ENCODE measurements at regions not wholly inside any gene's neighbourhood (a gene's known extent, or its start where the extent isn't known, plus 50 kb on each side); places are given as distances from the start of the nearest gene placed in this dataset.
A peak's percentile ranks its signal among the peaks of the same experiment; 100 is the strongest.

DNA sequence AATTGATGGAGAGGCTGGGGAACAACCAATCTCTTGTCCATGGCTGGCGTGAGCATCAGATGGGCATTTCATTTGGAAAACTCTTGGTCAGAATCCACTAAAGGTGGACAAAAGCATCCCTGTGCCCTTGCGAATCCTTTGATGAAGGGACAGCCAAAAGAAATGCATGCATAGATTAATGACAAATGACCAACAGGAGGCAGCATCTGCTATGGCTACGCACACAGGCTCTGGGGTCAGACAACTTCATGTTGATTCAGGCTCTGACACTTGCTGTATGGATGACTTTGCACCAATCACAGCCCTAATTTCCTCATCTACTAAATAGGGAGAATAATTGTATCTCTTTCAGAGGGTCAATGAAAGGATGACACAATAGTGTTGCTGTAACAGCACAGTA is 117.5 kb downstream of the ASCL4 start:
- H3K9me3 ChIP-seq (ENCODE audit: insufficient read depth, low read depth, low read length) = no peaks in the 10 kb centered on the region
- H3K9ac ChIP-seq (ENCODE audit: low read depth, low read length) = no peak overlapping the region
- no peak overlapping the region for H3K4me3 ChIP-seq (ENCODE audit: low read length)
- no peaks in the 10 kb centered on the region for H3K27me3 ChIP-seq (ENCODE audit: insufficient read depth, low read length)
- no peak overlapping the region for H3K27ac ChIP-seq (ENCODE audit: low read depth, low read length)
- 72% methylated on average over 3 of the region's 3 CpGs for WGBS
- H3K4me1 ChIP-seq (ENCODE audit: insufficient read depth, low read length) = no peaks in the 10 kb centered on the region
- H3K36me3 ChIP-seq (ENCODE audit: insufficient read depth, low read length) = no peaks in the 10 kb centered on the region

DNA sequence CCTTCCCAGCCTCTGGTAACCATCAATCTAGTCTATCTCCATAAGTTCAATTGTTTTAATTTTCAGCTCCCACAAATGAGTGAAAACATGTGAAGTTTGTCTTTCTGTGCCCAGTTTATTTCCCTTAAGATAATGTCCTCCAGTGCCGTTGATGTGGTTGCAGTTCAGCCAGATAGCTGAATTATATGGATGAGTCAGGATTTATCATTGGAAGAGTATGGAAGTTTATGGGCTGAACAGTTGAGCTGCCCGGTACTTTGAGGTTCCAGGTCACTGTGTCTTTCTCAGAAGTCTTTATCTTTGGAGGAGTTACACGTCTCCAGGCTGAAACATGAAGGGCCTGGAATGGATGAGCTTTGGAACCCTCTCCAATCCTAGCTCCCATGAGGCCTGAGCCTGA is 120.1 kb downstream of the ASCL4 start:
- WGBS = 80% methylated on average over 3 of the region's 3 CpGs

DNA sequence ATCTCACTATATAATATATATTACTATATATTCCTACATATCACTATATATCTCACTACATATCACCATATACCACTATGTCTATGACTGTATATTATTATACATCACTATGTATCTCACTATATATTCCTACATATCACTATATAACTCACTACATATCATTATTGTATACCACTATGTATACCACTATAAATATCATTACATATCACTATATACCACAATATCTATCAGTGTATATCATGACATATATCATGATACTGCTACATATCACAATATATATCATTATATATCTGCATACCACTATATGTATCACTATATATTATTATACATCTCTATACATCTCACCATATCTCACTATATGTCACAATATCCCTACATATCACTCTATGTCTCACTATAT is 121.5 kb downstream of the ASCL4 start:
- Histone ChIP-seq H3K4me3 (ENCODE audit: low read length) (no peak overlapping the region), H3K36me3 (ENCODE audit: insufficient read depth, low read length) (no peaks in the 10 kb centered on the region), H3K4me1 (ENCODE audit: insufficient read depth, low read length) (no peaks in the 10 kb centered on the region), H3K9me3 (ENCODE audit: insufficient read depth, low read depth, low read length) (no peaks in the 10 kb centered on the region), H3K9ac (ENCODE audit: low read depth, low read length) (no peak overlapping the region), H3K27me3 (ENCODE audit: insufficient read depth, low read length) (no peaks in the 10 kb centered on the region), H3K27ac (ENCODE audit: low read depth, low read length) (no peak overlapping the region)

More for the DNA sequence above, 120.1 kb downstream of the ASCL4 start:
- H3K4me1 ChIP-seq (ENCODE audit: insufficient read depth, low read length) = no peaks in the 10 kb centered on the region
- H3K9ac ChIP-seq (ENCODE audit: low read depth, low read length) = no peak overlapping the region
- no peak overlapping the region for H3K4me3 ChIP-seq (ENCODE audit: low read length)
- H3K27me3 ChIP-seq (ENCODE audit: insufficient read depth, low read length) = no peaks in the 10 kb centered on the region
- H3K36me3 ChIP-seq (ENCODE audit: insufficient read depth, low read length) = no peaks in the 10 kb centered on the region
- no peak overlapping the region for H3K27ac ChIP-seq (ENCODE audit: low read depth, low read length)
- no peaks in the 10 kb centered on the region for H3K9me3 ChIP-seq (ENCODE audit: insufficient read depth, low read depth, low read length)

DNA sequence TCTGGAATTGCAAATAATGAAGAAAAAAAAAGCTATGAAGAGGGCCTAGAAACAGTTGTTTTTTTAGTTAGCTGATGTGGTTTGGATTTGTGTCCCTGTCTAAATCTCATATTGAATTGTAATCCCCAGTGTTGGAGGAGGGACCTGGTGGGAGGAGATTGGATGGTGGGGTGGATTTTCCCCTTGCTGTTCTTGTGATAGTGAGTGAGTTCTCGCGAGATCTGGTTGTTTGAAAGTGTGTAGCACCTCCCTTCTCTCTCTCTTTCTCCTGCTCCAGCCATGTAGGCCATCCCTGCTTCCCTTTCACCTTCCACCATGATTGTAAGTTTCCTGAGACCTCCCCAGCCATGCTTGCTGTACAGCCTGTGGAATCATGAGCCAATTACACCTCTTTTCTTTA is 126.1 kb downstream of the ASCL4 start:
- peaks cover 33% of the 10 kb centered on the region for H3K27me3 ChIP-seq (ENCODE audit: insufficient read depth, low read length)

DNA sequence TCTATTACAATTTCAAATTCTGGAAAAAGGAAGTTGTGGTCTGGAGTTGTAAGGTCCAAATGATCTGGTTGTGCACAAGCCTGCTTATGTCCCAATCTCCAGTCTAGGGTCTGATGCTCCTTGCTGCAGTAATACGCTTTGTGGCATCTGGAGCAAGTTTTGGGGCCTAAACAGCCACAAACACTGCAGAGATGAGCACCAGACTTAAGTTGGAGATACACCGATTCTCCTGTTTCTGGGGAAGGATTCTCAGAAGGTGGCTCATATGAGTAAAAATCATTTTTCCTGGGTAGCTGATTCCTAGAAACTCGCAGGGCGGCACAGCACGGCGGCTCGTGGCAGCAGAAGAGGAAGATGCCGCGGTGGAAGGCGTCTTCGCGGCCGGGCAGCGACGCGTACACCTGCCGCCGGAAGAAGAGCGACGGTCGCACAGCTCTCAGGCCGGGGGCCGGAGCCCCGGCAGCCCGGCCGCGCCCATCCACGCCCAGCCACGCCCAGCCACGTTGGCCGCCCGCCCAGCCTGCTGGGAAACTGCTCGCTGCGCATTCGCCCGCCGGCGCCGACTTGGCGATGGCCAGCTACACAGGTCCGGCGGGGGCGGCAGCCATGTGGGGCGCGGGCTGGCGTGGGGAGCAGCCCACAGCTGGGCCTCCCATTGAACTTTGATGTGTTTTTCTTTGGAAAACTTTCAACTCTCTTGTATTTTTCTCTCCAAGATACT is 129.0 kb downstream of the ASCL4 start:
- WGBS = 4% methylated on average over 46 of the region's 46 CpGs
- Histone ChIP-seq H3K27ac (ENCODE audit: low read depth, low read length) (no peak overlapping the region), H3K9me3 (ENCODE audit: insufficient read depth, low read depth, low read length) (no peaks in the 10 kb centered on the region), H3K27me3 (ENCODE audit: insufficient read depth, low read length) (peaks cover 62% of the 10 kb centered on the region), H3K36me3 (ENCODE audit: insufficient read depth, low read length) (no peaks in the 10 kb centered on the region), H3K9ac (ENCODE audit: low read depth, low read length) (peak overlapping the region; percentile 64), H3K4me3 (ENCODE audit: low read length) (peak overlapping the region; percentile 79), H3K4me1 (ENCODE audit: insufficient read depth, low read length) (peaks cover 4% of the 10 kb centered on the region; the same call in 1 of the 2 replicates)

More for the DNA sequence above, 126.1 kb downstream of the ASCL4 start:
- H3K36me3 ChIP-seq (ENCODE audit: insufficient read depth, low read length) = no peaks in the 10 kb centered on the region
- H3K4me3 ChIP-seq (ENCODE audit: low read length) = no peak overlapping the region
- H3K27ac ChIP-seq (ENCODE audit: low read depth, low read length) = no peak overlapping the region
- H3K9me3 ChIP-seq (ENCODE audit: insufficient read depth, low read depth, low read length) = no peaks in the 10 kb centered on the region
- no CpG with 5 or more reads among the region's 2 CpGs for WGBS
- no peak overlapping the region for H3K9ac ChIP-seq (ENCODE audit: low read depth, low read length)
- H3K4me1 ChIP-seq (ENCODE audit: insufficient read depth, low read length) = peaks cover 4% of the 10 kb centered on the region; the same call in 1 of the 2 replicates

DNA sequence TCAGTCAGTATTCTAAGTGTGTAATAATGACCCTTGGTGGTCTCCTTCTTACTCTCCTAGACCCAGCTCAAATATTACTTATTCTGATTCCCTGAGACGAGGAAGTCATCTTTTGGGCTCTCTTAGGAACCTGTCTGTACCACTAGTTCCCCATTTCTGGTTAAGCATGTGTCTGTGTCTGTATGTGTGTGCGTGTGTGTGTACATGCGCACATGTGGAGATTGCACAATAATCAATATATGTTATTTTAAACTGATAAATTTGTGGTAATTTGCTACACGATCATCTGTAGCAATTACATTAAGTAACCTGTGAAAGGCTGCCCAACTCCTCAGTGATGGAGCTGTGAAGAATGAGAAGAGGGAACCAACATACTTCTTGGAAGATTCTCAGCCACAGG is 132.2 kb downstream of the ASCL4 start:
- Histone ChIP-seq H3K36me3 (ENCODE audit: insufficient read depth, low read length) (no peaks in the 10 kb centered on the region), H3K4me3 (ENCODE audit: low read length) (no peak overlapping the region), H3K27me3 (ENCODE audit: insufficient read depth, low read length) (peaks cover 81% of the 10 kb centered on the region), H3K9me3 (ENCODE audit: insufficient read depth, low read depth, low read length) (no peaks in the 10 kb centered on the region), H3K4me1 (ENCODE audit: insufficient read depth, low read length) (peaks cover 4% of the 10 kb centered on the region; the same call in 1 of the 2 replicates), H3K27ac (ENCODE audit: low read depth, low read length) (no peak overlapping the region), H3K9ac (ENCODE audit: low read depth, low read length) (no peak overlapping the region)
- WGBS = 69% methylated on average over 2 of the region's 4 CpGs

DNA sequence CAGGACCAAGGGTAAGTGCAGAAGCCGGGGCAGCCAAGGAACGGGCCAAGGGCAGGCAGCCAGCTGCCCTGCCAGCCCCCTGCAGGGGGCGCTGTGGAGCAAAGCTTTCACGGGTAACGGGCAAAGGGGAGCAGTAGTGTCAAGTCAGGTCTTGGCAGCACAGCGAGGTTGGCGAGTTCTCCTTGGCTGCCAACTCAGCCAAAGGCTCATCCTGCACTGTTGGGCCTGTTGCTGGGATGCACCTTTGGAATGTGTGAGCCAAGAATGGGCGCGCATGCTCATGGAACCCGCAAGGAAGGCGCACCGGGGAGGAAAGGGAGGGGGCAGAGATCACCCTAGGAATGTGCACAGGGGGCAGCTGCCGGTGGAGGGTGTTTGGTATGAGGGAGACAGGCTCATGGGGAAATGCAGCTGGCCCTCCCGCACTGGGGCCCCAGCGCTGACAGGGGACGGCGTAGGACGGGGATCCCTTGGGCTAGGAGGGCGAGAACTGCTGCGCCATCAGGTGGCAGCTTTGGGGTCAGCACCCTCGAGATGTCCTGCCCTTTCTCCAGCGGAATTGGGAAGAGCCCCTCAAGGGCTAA is 138.0 kb downstream of the ASCL4 start:
- no peak overlapping the region for H3K9ac ChIP-seq (ENCODE audit: low read depth, low read length)
- 3% methylated on average over 22 of the region's 22 CpGs for whole genome bisulfite sequencing
- H3K27me3 ChIP-seq (ENCODE audit: insufficient read depth, low read length) = peaks cover 31% of the 10 kb centered on the region
- peak overlapping the region; percentile 73 for H3K4me3 ChIP-seq (ENCODE audit: low read length)
- H3K4me1 ChIP-seq (ENCODE audit: insufficient read depth, low read length) = no peaks in the 10 kb centered on the region
- no peak overlapping the region for H3K27ac ChIP-seq (ENCODE audit: low read depth, low read length)
- no peaks in the 10 kb centered on the region for H3K36me3 ChIP-seq (ENCODE audit: insufficient read depth, low read length)
- no peaks in the 10 kb centered on the region for H3K9me3 ChIP-seq (ENCODE audit: insufficient read depth, low read depth, low read length)

DNA sequence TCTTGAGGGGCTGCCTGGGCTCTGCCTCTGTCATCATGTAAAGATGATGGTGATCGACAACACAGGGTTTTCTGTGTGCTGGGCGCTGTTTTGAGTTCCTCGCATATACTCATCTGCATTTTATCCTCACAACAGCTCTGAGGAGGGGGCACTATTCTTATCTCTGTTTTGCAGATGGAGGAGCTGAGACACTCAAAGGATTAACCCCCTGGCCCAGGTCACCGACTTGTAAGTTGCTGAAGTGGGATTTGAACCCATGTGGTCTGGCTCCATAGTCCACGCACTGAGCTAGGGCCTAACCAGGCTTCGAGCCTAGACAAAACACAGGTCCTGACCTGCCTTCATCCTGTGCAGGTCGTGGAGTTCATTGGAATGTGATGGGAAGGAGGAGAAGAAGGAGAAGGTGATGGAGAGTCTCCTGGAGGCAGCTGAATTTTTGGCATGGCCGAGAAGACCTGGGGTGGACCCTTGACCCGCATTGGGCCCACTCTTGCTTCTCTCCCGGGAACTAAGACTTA is 140.0 kb downstream of the ASCL4 start:
- Histone ChIP-seq H3K9ac (ENCODE audit: low read depth, low read length) (no peak overlapping the region), H3K9me3 (ENCODE audit: insufficient read depth, low read depth, low read length) (no peaks in the 10 kb centered on the region), H3K27ac (ENCODE audit: low read depth, low read length) (no peak overlapping the region), H3K27me3 (ENCODE audit: insufficient read depth, low read length) (peaks cover 17% of the 10 kb centered on the region), H3K36me3 (ENCODE audit: insufficient read depth, low read length) (no peaks in the 10 kb centered on the region), H3K4me3 (ENCODE audit: low read length) (no peak overlapping the region), H3K4me1 (ENCODE audit: insufficient read depth, low read length) (no peaks in the 10 kb centered on the region)
- 72% methylated on average over 10 of the region's 10 CpGs for WGBS

DNA sequence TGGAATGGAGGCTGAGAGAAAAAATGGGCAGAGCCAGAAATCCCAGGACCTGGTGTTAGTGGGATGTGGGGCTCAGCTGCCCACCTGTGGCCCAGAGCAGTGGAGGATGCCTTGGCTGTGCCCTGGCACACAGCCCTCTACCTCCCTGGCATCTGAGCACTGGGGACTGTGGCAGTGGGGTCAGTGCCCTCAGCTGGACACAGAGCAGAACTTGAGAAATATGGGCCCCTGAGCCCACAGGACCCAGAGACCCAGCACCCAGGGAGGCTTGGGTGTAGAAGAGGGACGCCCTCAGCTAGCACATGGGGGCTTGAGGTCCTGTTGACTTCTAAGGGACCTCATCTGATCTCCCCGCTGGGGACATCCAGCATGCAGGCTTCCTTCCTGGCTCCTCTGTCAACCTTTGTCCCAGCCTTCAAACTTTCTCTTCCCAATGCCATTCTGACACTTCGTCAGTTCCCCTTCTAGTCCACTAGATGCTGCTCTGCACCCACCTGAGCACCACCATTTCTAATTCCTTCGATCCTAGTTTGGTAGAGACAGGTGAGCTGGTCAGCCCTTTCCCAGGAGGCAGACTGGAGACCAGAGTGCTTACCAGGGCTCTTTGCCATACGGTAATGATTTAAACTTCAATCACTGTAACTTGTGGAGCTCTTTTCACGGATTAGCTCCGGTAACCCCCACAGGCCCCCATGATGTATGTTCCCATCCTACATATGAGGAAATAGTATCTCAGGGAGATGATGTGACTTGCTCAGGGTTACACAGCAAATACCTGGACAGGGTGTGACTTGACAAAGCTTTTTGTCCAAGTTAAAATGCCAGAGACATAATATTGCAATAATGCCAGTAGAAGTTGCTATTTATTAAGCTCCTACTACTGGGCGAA is 143.7 kb downstream of the ASCL4 start:
- H3K9me3 ChIP-seq (ENCODE audit: insufficient read depth, low read depth, low read length) = no peaks in the 10 kb centered on the region
- 29% methylated on average over 8 of the region's 8 CpGs for WGBS
- no peak overlapping the region for H3K27ac ChIP-seq (ENCODE audit: low read depth, low read length)
- no peaks in the 10 kb centered on the region for H3K36me3 ChIP-seq (ENCODE audit: insufficient read depth, low read length)
- peaks cover 19% of the 10 kb centered on the region for H3K27me3 ChIP-seq (ENCODE audit: insufficient read depth, low read length)
- no peak overlapping the region for H3K9ac ChIP-seq (ENCODE audit: low read depth, low read length)
- no peaks in the 10 kb centered on the region for H3K4me1 ChIP-seq (ENCODE audit: insufficient read depth, low read length)
- no peak overlapping the region for H3K4me3 ChIP-seq (ENCODE audit: low read length)

DNA sequence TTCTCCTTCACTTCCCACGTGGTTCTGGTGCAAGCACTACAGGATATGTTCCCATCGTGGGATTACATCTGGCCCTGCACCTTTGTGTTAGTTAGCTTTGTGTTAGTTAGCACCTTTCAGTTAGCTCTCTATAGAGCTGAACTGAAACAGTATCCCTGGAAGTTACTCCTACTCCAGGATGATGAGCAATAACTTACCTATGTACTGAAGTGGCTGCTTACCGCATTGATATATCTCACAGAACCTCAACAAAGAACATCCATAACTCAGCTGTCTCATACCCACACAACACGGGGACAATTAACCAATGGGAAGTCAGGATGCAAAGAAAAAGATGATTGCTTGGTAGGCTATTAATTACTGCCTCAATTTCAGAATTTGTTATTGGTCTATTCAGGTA is 146.6 kb downstream of the ASCL4 start:
- WGBS = 78% methylated on average over 4 of the region's 4 CpGs
- Histone ChIP-seq H3K9me3 (ENCODE audit: insufficient read depth, low read depth, low read length) (no peaks in the 10 kb centered on the region), H3K36me3 (ENCODE audit: insufficient read depth, low read length) (no peaks in the 10 kb centered on the region), H3K9ac (ENCODE audit: low read depth, low read length) (no peak overlapping the region), H3K4me3 (ENCODE audit: low read length) (no peak overlapping the region), H3K4me1 (ENCODE audit: insufficient read depth, low read length) (no peaks in the 10 kb centered on the region), H3K27me3 (ENCODE audit: insufficient read depth, low read length) (peaks cover 19% of the 10 kb centered on the region), H3K27ac (ENCODE audit: low read depth, low read length) (no peak overlapping the region)

DNA sequence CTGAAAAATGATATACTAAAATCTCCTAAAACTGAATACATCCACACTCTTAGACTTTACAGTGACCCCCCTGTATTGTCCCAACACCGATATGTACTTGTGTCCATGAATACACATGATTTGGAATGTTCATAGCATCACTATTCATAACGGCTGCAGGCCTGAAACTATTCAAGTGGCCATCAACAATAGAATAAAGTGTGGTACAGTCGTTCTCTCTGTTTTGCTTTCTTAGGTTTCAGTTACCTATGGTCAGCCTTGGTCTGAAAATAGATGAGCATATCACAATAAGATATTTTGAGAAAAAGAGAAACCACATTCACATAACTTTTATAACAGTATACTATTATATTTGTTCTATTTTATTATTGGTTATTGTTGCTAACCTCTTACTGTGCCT is 150.6 kb downstream of the ASCL4 start:
- 87% methylated on average over 3 of the region's 3 CpGs for WGBS
- no peaks in the 10 kb centered on the region for H3K9me3 ChIP-seq (ENCODE audit: insufficient read depth, low read depth, low read length)
- H3K4me1 ChIP-seq (ENCODE audit: insufficient read depth, low read length) = no peaks in the 10 kb centered on the region
- H3K27ac ChIP-seq (ENCODE audit: low read depth, low read length) = no peak overlapping the region
- no peak overlapping the region for H3K4me3 ChIP-seq (ENCODE audit: low read length)
- H3K27me3 ChIP-seq (ENCODE audit: insufficient read depth, low read length) = peaks cover 13% of the 10 kb centered on the region
- no peaks in the 10 kb centered on the region for H3K36me3 ChIP-seq (ENCODE audit: insufficient read depth, low read length)
- H3K9ac ChIP-seq (ENCODE audit: low read depth, low read length) = no peak overlapping the region

Measured in HUES64 (cell line).